CD1c-positive myeloid dendritic cell (primary cell): ENCODE measurements at regions not wholly inside any gene's neighbourhood (a gene's known extent, or its start where the extent isn't known, plus 50 kb on each side); places are given as distances from the start of the nearest gene placed in this dataset.

ENCODE experiments used
- DNase-seq: peaks from one replicate; pipeline ENCODE4 v3.0.0-alpha.2; 2016; ENCODE audit errors: extremely low spot score

- no peak for DNase-seq
These were observed 126.7 kb upstream of the BTG1 start for GRCh38 chr12:92272061-92272964.

GRCh38 chr12:92271341-92271740 is 125.7 kb upstream of the BTG1 start:
- DNase-seq = no peak

GRCh38 chr12:92270521-92270920 is 124.9 kb upstream of the BTG1 start:
- DNase-seq = no peak

- DNase-seq = no peak
These were observed 123.3 kb upstream of the BTG1 start for GRCh38 chr12:92268946-92269345.

- DNase-seq = no peak
These were observed 116.0 kb upstream of the BTG1 start for GRCh38 chr12:92261692-92262091.

GRCh38 chr12:92261071-92261470 is 115.4 kb upstream of the BTG1 start:
- no peak for DNase-seq

GRCh38 chr12:92259696-92260251 is 114.1 kb upstream of the BTG1 start:
- no peak for DNase-seq

GRCh38 chr12:92259291-92259690 is 113.6 kb upstream of the BTG1 start:
- no peak for DNase-seq

- no peak for DNase-seq
These were observed 111.6 kb upstream of the BTG1 start for GRCh38 chr12:92257261-92257660.

GRCh38 chr12:92255741-92256140 is 110.1 kb upstream of the BTG1 start:
- DNase-seq = no peak

- no peak for DNase-seq
These were observed 107.7 kb upstream of the BTG1 start for GRCh38 chr12:92253301-92253700.

- no peak for DNase-seq
These were observed 103.3 kb upstream of the BTG1 start for GRCh38 chr12:92248977-92249376.

- no peak for DNase-seq
These were observed 98.4 kb upstream of the BTG1 start for GRCh38 chr12:92244036-92244435.

- no peak for DNase-seq
These were observed 97.3 kb upstream of the BTG1 start for GRCh38 chr12:92242907-92243306.

GRCh38 chr12:92237762-92238523 is 92.3 kb upstream of the BTG1 start:
- no peak for DNase-seq

GRCh38 chr12:92237262-92237661 is 91.6 kb upstream of the BTG1 start:
- DNase-seq = no peak

- DNase-seq = no peak
These were observed 90.2 kb upstream of the BTG1 start for GRCh38 chr12:92235703-92236472.

- DNase-seq = peak; percentile 1
These were observed 88.9 kb upstream of the BTG1 start for GRCh38 chr12:92234533-92234932.

- DNase-seq = peak; percentile 18
These were observed 87.8 kb upstream of the BTG1 start for GRCh38 chr12:92233346-92234015.

GRCh38 chr12:92232371-92232932 is 86.8 kb upstream of the BTG1 start:
- DNase-seq = peak; percentile 22

GRCh38 chr12:92231945-92232344 is 86.3 kb upstream of the BTG1 start:
- DNase-seq = peak; percentile 59
